HG03432 (cell line): ENCODE measurements at regions not wholly inside any gene's neighbourhood (a gene's known extent, or its start where the extent isn't known, plus 50 kb on each side); places are given as distances from the start of the nearest gene placed in this dataset.
"Not testable (repeated sequence)": the region's sequence is repeated elsewhere in the genome, so short reads cannot be mapped to it uniquely, and the experiment has no call there.

ENCODE experiments used
- ATAC-seq: cut with Tn5 transposase; IDR thresholded peaks from one replicate; pipeline ENCODE4 v1.9.1; 2021; ENCODE audit warnings: mild to moderate bottlenecking, moderate library complexity; ENCODE audit not compliant: unreplicated experiment

GRCh38 chr2:118744682-118745181 lies 102.7 kb downstream of the EN1 start:
- ATAC-seq = not testable (repeated sequence)

GRCh38 chr2:118738524-118739308 lies 108.7 kb downstream of the EN1 start:
- ATAC-seq = no peak

- no peak for ATAC-seq
These were observed 109.3 kb downstream of the EN1 start for GRCh38 chr2:118738106-118738505.

GRCh38 chr2:118737684-118738083 lies 109.8 kb downstream of the EN1 start:
- no peak for ATAC-seq

DNA sequence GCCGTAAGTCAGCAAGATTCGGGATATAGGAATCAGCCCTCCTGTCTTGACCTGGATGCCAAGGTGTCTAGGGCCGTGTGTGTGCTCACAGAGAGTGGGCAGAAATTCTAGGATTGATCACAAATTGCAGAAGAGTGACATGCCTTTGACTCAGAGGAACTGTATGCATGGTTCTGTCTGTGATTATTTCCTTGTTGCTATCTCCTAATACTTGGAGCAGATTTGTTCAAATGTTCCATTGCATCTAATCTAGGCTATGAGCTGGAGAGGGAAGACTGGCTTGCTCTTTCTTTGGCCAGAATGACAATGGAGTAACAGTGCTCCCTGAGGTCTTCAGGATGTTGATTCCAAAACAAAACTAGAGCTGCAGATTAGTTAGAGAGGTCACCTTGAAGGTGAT lies 115.0 kb downstream of the EN1 start:
- no peak for ATAC-seq

GRCh38 chr2:118731413-118731812 lies 116.0 kb downstream of the EN1 start:
- ATAC-seq = no peak

- no peak for ATAC-seq
These were observed 117.0 kb downstream of the EN1 start for GRCh38 chr2:118730405-118730804.

GRCh38 chr2:118729760-118730159 lies 117.7 kb downstream of the EN1 start:
- ATAC-seq = no peak

- no peak for ATAC-seq
These were observed 118.5 kb downstream of the EN1 start for GRCh38 chr2:118728984-118729383.

GRCh38 chr2:118726821-118727220 lies 120.6 kb downstream of the EN1 start:
- no peak for ATAC-seq

DNA sequence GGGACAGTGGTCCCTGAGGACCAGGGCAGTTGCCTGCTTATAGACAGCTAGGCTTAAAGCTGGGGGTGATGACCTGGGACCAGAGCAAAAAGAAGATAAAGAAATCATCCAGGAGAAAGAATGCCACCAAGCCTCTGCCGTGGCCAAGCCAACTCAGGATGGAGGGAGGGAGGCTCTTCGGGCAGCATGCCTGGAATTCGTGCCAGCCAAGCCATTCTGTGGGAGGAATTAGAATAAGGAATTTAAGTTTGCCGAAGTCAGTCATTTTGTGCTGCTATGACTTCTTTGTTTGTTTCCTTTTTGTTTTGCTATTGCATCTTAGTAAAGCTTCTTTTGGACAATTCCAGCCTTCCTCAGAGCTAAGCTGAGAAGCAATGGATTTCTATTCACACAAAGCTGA lies 124.1 kb downstream of the EN1 start:
- no peak for ATAC-seq

GRCh38 chr2:118722976-118723375 lies 124.5 kb downstream of the EN1 start:
- ATAC-seq = no peak

DNA sequence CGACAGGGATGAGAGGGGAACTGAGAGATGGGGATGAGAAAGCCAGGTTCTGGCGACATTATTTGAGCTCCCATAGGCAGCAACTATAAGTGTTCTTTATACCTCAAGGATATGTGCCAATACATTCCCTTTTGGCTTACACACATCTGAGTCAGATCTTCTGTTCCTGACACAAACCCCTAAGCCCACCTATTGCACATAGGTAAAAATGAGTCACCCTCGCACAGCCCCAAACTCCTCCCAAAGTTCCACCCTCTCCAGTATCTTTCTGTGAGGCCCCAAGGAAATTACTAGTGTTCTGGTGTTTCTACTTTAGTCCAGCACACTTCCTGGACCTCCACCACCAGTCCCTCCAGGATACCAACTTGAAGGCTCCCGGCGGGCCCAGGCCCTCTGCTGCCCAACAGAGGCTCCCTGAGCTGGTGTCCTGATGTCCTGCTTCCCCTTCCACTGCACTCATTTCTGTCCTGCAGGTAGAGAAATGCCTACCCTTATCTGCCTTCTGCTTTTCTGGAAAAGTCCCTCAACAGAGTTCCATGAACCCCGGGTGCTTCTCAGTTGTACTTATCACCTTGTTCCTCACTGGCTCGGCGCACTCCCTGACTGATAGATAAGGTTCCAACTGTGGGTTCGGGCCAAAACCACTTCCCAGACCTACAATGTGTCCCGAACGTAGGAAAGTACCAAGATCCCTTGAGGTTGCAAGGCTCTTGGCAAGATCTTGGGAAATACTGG lies 125.5 kb downstream of the EN1 start:
- no peak for ATAC-seq

- no peak for ATAC-seq
These were observed 126.6 kb downstream of the EN1 start for GRCh38 chr2:118720866-118721265.

DNA sequence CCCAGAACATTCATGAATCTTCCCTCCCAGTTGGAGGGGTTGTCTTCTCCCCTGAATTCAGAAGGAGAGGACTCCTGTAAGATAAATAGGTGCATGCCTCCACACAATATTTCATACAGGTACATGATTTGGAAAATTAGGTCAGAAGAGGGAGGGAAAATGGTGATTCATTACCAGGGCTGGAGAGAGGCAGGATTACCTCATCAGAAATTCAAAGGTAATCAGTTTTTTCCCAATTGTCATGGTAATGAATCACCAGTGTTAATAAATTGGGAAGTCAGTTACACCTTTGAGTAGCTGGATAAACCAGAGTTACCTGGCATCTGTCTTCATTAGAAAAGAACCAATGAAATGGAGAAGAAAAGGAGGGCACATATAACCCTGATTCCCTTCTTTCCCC lies 128.5 kb downstream of the EN1 start:
- ATAC-seq = no peak

DNA sequence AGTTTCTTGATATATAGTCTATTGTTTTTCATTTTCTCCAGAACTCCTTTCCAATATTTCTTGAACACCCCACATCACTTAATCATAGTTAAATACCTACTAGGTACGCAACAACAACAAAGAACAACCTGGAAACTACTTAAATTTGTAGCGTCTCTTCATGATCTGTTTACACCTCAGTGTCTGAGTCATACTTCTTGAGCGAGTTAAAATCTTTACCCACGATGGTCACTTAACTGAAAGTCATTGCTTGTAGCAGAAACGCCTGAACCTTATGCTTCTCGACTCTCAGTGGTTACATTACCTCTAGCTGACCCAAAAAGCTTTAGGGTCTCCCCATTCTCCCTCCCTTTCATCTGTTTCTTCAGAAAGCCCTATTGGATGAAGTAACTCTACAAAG lies 131.3 kb downstream of the EN1 start:
- ATAC-seq = no peak

- no peak for ATAC-seq
These were observed 133.3 kb downstream of the EN1 start for GRCh38 chr2:118714118-118714517.

- no peak for ATAC-seq
These were observed 135.8 kb downstream of the EN1 start for GRCh38 chr2:118711603-118712002.

GRCh38 chr2:118710481-118710880 lies 137.0 kb downstream of the EN1 start:
- no peak for ATAC-seq

GRCh38 chr2:118709786-118710185 lies 137.7 kb downstream of the EN1 start:
- ATAC-seq = no peak

DNA sequence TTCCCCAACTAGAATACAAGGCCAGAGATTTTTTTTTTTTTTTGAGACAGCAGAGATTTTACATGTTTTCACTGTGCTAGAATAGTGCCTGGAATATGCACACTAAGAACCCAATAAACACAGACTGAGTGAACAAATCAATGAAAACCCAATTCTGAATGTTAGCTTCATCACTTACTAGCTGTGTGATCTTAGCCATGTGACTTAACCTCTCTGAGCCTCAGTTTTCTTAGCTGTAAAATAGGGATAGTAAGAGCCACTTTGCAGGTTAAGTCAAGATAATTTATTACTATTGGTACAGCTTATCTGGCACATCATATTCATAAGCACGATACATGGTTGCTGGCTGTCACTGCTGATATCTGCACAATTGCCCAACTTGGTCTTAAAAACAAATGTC lies 140.6 kb downstream of the EN1 start:
- no peak for ATAC-seq

- no peak for ATAC-seq
These were observed 141.1 kb downstream of the EN1 start for GRCh38 chr2:118706371-118706770.
